ENCODE measurements at regions not wholly inside any gene's neighbourhood (a gene's known extent, or its start where the extent isn't known, plus 50 kb on each side); places are given as distances from the start of the nearest gene placed in this dataset.

DNA sequence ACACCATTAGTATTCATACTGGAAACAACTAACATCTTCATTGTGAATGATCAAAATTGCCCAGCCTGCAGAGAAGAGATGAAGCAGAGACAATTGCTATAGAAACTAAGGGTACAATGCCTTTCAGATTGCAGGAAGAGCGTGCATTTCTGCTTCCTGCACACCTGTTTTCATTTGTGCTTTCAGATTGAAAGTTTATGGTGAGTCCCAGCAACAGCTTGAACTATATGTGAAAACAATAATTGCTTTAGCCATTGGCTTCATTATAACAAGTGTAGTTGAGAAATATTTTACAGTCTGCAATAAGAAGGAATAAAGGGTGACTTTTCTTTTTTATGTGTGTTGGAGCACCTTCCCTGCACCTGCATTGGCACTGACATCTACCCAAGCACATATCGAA is 136.3 kb downstream of the CD8B2 start:
- TF ChIP-seq EP300 (IDR thresholded peaks at IDR 0.05; ENCODE audit: borderline replicate concordance) (no peak), ZBTB7A (IDR thresholded peaks at IDR 0.05; ENCODE audit: low read depth) (no peak), TCF12 (IDR thresholded peaks at IDR 0.05; ENCODE audit: low read depth) (no peak), EGR1 (IDR thresholded peaks at IDR 0.05) (no peak), CEBPB (IDR thresholded peaks at IDR 0.05) (no peak), TEAD4 (IDR thresholded peaks at IDR 0.05) (no peak), NFIC (IDR thresholded peaks at IDR 0.05) (no peak), YY1 (IDR thresholded peaks at IDR 0.05; ENCODE audit: low read depth) (no peak), TAF1 (IDR thresholded peaks at IDR 0.05; ENCODE audit: low read depth) (no peak), CREB1 (IDR thresholded peaks at IDR 0.05; ENCODE audit: low read depth) (no peak), FOXM1 (IDR thresholded peaks at IDR 0.05; ENCODE audit: borderline replicate concordance, low read depth) (no peak), RAD21 (IDR thresholded peaks at IDR 0.05; ENCODE audit: low read depth) (no peak)
- TF ChIP-seq, protein P1, sequence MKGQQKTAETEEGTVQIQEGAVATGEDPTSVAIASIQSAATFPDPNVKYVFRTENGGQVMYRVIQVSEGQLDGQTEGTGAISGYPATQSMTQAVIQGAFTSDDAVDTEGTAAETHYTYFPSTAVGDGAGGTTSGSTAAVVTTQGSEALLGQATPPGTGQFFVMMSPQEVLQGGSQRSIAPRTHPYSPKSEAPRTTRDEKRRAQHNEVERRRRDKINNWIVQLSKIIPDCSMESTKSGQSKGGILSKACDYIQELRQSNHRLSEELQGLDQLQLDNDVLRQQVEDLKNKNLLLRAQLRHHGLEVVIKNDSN (IDR thresholded peaks at IDR 0.05) = no peak
- TF ChIP-seq, protein P2, sequence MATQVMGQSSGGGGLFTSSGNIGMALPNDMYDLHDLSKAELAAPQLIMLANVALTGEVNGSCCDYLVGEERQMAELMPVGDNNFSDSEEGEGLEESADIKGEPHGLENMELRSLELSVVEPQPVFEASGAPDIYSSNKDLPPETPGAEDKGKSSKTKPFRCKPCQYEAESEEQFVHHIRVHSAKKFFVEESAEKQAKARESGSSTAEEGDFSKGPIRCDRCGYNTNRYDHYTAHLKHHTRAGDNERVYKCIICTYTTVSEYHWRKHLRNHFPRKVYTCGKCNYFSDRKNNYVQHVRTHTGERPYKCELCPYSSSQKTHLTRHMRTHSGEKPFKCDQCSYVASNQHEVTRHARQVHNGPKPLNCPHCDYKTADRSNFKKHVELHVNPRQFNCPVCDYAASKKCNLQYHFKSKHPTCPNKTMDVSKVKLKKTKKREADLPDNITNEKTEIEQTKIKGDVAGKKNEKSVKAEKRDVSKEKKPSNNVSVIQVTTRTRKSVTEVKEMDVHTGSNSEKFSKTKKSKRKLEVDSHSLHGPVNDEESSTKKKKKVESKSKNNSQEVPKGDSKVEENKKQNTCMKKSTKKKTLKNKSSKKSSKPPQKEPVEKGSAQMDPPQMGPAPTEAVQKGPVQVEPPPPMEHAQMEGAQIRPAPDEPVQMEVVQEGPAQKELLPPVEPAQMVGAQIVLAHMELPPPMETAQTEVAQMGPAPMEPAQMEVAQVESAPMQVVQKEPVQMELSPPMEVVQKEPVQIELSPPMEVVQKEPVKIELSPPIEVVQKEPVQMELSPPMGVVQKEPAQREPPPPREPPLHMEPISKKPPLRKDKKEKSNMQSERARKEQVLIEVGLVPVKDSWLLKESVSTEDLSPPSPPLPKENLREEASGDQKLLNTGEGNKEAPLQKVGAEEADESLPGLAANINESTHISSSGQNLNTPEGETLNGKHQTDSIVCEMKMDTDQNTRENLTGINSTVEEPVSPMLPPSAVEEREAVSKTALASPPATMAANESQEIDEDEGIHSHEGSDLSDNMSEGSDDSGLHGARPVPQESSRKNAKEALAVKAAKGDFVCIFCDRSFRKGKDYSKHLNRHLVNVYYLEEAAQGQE (IDR thresholded peaks at IDR 0.05; ENCODE audit: low read depth) = no peak
- TF ChIP-seq, protein P3, sequence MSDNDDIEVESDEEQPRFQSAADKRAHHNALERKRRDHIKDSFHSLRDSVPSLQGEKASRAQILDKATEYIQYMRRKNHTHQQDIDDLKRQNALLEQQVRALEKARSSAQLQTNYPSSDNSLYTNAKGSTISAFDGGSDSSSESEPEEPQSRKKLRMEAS (IDR thresholded peaks at IDR 0.05) = no peak

DNA sequence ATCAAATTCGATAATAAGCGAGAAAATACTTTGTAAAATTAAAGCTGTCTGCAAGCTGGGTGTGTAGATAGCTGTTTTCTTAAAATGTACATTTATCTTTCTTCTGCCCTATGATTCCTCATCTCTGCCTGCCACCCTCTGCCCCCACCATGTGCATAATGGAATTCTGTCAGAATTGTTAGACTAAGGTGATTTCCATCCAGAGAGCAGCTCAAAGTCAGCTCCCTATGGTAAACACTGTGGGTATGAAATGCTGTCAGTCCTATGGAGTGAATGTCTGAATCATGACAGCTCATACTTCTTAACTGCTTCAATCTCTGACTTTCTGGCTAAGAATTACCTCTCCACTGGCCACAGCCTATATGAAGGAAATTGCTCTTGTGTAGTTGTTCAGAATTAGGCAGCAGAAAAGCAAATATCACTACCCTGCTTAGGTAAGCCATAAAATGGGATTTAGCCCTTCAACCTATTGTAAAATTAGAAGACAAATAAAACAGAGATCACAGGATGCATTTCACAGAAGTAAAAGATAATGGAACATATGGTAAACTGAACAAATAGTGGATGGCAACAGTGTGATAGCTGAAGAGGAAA is 137.7 kb downstream of the CD8B2 start:
- TF ChIP-seq TCF12 (IDR thresholded peaks at IDR 0.05; ENCODE audit: low read depth) (no peak), NFIC (IDR thresholded peaks at IDR 0.05) (no peak), TAF1 (IDR thresholded peaks at IDR 0.05; ENCODE audit: low read depth) (no peak), TEAD4 (IDR thresholded peaks at IDR 0.05) (no peak), RAD21 (IDR thresholded peaks at IDR 0.05; ENCODE audit: low read depth) (no peak), CEBPB (IDR thresholded peaks at IDR 0.05) (no peak), YY1 (IDR thresholded peaks at IDR 0.05; ENCODE audit: low read depth) (no peak), EGR1 (IDR thresholded peaks at IDR 0.05) (no peak), FOXM1 (IDR thresholded peaks at IDR 0.05; ENCODE audit: borderline replicate concordance, low read depth) (no peak)
- TF ChIP-seq, protein P1 (IDR thresholded peaks at IDR 0.05) = no peak
- TF ChIP-seq, protein P3 (IDR thresholded peaks at IDR 0.05) = no peak

DNA sequence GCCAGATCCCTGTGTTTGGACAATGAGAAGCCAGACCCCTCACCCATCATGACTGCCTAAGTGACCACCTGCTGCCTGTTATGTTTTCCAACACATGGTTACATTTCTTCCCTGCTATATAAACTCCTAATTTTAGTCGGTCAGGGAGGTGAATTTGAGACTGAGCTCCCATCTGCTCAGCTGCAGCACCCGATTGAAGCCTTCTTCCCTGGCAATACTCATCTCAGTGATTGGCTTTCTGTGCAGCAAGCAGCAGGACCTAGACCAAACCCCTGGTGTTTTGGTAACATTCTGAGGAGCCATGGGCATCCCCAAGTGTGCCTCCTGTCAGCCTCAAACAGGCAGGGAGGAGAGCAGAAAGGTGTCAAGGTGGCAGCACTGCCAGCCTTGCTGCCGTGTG is 141.2 kb downstream of the CD8B2 start:
- TF ChIP-seq EP300 (IDR thresholded peaks at IDR 0.05; ENCODE audit: borderline replicate concordance) (no peak), YY1 (IDR thresholded peaks at IDR 0.05; ENCODE audit: low read depth) (no peak)
- TF ChIP-seq, protein P1 (IDR thresholded peaks at IDR 0.05) = no peak

DNA sequence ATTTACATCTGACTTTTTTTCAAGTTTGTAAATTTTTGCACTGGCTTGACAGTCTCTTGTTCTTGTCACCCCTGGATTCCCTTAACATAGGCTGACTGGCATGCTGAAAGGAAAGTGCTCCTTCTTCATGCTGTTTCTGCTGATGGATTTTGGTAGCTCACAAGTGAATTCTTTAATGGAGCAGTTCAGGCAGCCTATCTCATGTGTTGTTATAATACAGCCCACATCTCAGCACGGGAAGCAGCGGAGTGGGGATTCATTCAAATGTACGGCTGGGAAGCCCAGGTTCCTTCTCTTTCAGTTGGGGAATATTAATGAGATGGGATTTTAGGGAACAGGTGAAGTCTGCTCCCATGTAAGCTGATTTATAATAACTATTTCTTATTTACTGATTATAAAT is 142.8 kb downstream of the CD8B2 start:
- TF ChIP-seq, protein P2 (IDR thresholded peaks at IDR 0.05; ENCODE audit: low read depth) = no peak
- TF ChIP-seq CREB1 (IDR thresholded peaks at IDR 0.05; ENCODE audit: low read depth) = no peak
- no peak for TF ChIP-seq ZBTB7A (IDR thresholded peaks at IDR 0.05; ENCODE audit: low read depth)
- TF ChIP-seq TCF12 (IDR thresholded peaks at IDR 0.05; ENCODE audit: low read depth) = no peak
- TF ChIP-seq EP300 (IDR thresholded peaks at IDR 0.05; ENCODE audit: borderline replicate concordance) = no peak
- no peak for TF ChIP-seq TEAD4 (IDR thresholded peaks at IDR 0.05)
- TF ChIP-seq TAF1 (IDR thresholded peaks at IDR 0.05; ENCODE audit: low read depth) = no peak

DNA sequence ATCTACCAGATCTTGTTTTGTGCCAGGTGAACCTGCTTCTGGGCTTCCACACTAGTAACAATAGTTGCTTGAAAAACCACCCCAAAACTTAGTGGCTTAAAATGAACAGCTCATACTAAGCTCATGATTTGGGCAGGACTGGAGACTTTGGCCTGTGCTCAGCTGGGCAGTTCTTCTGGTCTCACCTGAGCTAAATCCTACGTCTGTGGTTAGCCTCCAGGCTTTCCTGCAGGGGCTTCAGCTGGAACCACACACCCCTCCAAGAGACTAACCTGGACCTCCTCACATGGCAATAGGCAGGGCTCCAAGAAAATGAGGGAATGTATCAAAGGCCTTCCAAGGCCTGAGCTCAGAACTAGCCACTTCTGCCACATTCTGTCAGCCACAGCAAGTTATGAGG is 144.1 kb downstream of the CD8B2 start:
- TF ChIP-seq, protein P2 (IDR thresholded peaks at IDR 0.05; ENCODE audit: low read depth) = no peak
- no peak for TF ChIP-seq TAF1 (IDR thresholded peaks at IDR 0.05; ENCODE audit: low read depth)
- TF ChIP-seq, protein P1 (IDR thresholded peaks at IDR 0.05) = no peak

Measured in Ishikawa (cell line).